Testis (tissue), 2 donors: ENCODE measurements at regions not wholly inside any gene's neighbourhood (a gene's known extent, or its start where the extent isn't known, plus 50 kb on each side); places are given as distances from the start of the nearest gene placed in this dataset.

ENCODE experiments used
- DNase-seq: peaks from one replicate; pipeline ENCODE4 v3.0.0-alpha.2; 2019
- H3K27ac ChIP-seq, 2 donors: fragments of 200-600 bp; sonication (generic); one replicate each; pipeline ENCODE4 v1.5.1; 2019
- H3K27me3 ChIP-seq: fragments of 200-600 bp; sonication (generic); one replicate; pipeline ENCODE4 v1.5.1; 2019
- H3K36me3 ChIP-seq: fragments of 200-600 bp; sonication (generic); one replicate; pipeline ENCODE4 v1.5.1; 2017; ENCODE audit warnings: low read depth; ENCODE audit errors: missing control alignments
- H3K4me1 ChIP-seq: fragments of 200-600 bp; sonication (generic); one replicate; pipeline ENCODE4 v1.5.1; 2019
- H3K4me3 ChIP-seq, 2 donors: fragments of 200-600 bp; sonication (generic); one replicate each; pipeline ENCODE4 v1.5.1; 2017 to 2019
- H3K9me3 ChIP-seq: fragments of 200-600 bp; sonication (generic); one replicate; pipeline ENCODE4 v1.5.1; 2017
- CTCF ChIP-seq, 3 experiments: fragments of 450-650 bp in 2 of 3; fragments of 200-600 bp in 1 of 3; sonication (generic) in 1 of 3; IDR thresholded peaks; one replicate each; pipeline ENCODE4 v1.5.1; 2016 to 2019; ENCODE audit warnings: antibody characterized with exemption in 3 of 3, mild to moderate bottlenecking in 2 of 3, moderate library complexity in 1 of 3
- POLR2A ChIP-seq: fragments of 450-650 bp; IDR thresholded peaks from one replicate; pipeline ENCODE4 v1.6.1; 2017; ENCODE audit warnings: antibody characterized with exemption, mild to moderate bottlenecking, moderate library complexity
- WGBS, 2 donors: methylation state at CpG; one replicate each; pipeline ENCODE4 v1.1.5; 2018; 5-methylcytosine and 5-hydroxymethylcytosine counted together
- intact Hi-C: fragments of 100-400 bp; cut with DNase I; formaldehyde crosslinking; loops from one replicate; pipeline ENCODE4 v1.15.1; 2023; ENCODE audit warnings: low total_unique reads

- 64 to 82% methylated on average over 1 of the region's 1 CpG for WGBS, 2 donors
- H3K36me3 ChIP-seq = no peaks in the 10 kb centered on the region
- intact Hi-C loops = no loop called here
- no peaks in the 10 kb centered on the region for H3K9me3 ChIP-seq
- no peaks in the 10 kb centered on the region for H3K4me1 ChIP-seq
- H3K4me3 ChIP-seq = no peak overlapping the region
- H3K27me3 ChIP-seq = no peaks in the 10 kb centered on the region
- DNase-seq = no peak
- no peak for TF ChIP-seq POLR2A
- TF ChIP-seq CTCF (IDR thresholded peaks at IDR 0.05) = no peak
- H3K27ac ChIP-seq = no peak overlapping the region
These were observed 184.2 kb upstream of the CHODL start for GRCh38 chr21:18060402-18060801.

- intact Hi-C loops = no loop called here
- TF ChIP-seq POLR2A (no peak), CTCF (IDR thresholded peaks at IDR 0.05) (no peak)
- Histone ChIP-seq H3K27me3 (no peaks in the 10 kb centered on the region), H3K27ac (no peak overlapping the region), H3K4me1 (no peaks in the 10 kb centered on the region), H3K9me3 (no peaks in the 10 kb centered on the region), H3K36me3 (no peaks in the 10 kb centered on the region), H3K4me3 (no peak overlapping the region)
- no peak for DNase-seq
- WGBS, 2 donors = 83 to 98% methylated on average over 3 of the region's 3 CpGs
These were observed 185.8 kb upstream of the CHODL start for GRCh38 chr21:18058731-18059398.

GRCh38 chr21:18053151-18053550, 191.5 kb upstream of the CHODL start:
- Histone ChIP-seq H3K27me3 (no peaks in the 10 kb centered on the region), H3K27ac (no peak overlapping the region), H3K36me3 (no peaks in the 10 kb centered on the region), H3K9me3 (no peaks in the 10 kb centered on the region), H3K4me1 (no peaks in the 10 kb centered on the region), H3K4me3 (no peak overlapping the region)
- 85 to 95% methylated on average over 1 of the region's 1 CpG for WGBS, 2 donors
- TF ChIP-seq CTCF (IDR thresholded peaks at IDR 0.05) (no peak), POLR2A (no peak)
- intact Hi-C loops = no loop called here
- DNase-seq = no peak

GRCh38 chr21:18049461-18049860, 195.2 kb upstream of the CHODL start:
- TF ChIP-seq CTCF (IDR thresholded peaks at IDR 0.05) (no peak), POLR2A (no peak)
- no peak for DNase-seq
- 70 to 86% methylated on average over 2 of the region's 2 CpGs for WGBS, 2 donors
- H3K36me3 ChIP-seq = no peaks in the 10 kb centered on the region
- H3K27me3 ChIP-seq = no peaks in the 10 kb centered on the region
- H3K9me3 ChIP-seq = no peaks in the 10 kb centered on the region
- H3K4me1 ChIP-seq = no peaks in the 10 kb centered on the region
- intact Hi-C loops = no loop called here
- no peak overlapping the region for H3K27ac ChIP-seq
- no peak overlapping the region for H3K4me3 ChIP-seq

- Histone ChIP-seq H3K27me3 (no peaks in the 10 kb centered on the region), H3K9me3 (no peaks in the 10 kb centered on the region), H3K27ac (no peak overlapping the region), H3K4me1 (no peaks in the 10 kb centered on the region), H3K36me3 (no peaks in the 10 kb centered on the region), H3K4me3 (no peak overlapping the region)
- TF ChIP-seq POLR2A = no peak
- peak in 2 of 3 experiments; percentile 43 to 47 for TF ChIP-seq CTCF (IDR thresholded peaks at IDR 0.05)
- intact Hi-C loops = no loop called here
- DNase-seq = peak; percentile 60
- WGBS, 2 donors = 40% methylated on average over 3 of the region's 3 CpGs
These were observed 203.6 kb upstream of the CHODL start for GRCh38 chr21:18041012-18041411.
